ENCODE measurements at regions not wholly inside any gene's neighbourhood (a gene's known extent, or its start where the extent isn't known, plus 50 kb on each side); places are given as distances from the start of the nearest gene placed in this dataset.

GRCh38 chr7:25868509-25868908, 283.5 kb upstream of the NFE2L3 start:
- no peak for TF ChIP-seq SUZ12 (IDR thresholded peaks at IDR 0.05; ENCODE audit: extremely low read depth, insufficient read depth, insufficient read length)
- no peak for TF ChIP-seq ZNF274 (IDR thresholded peaks at IDR 0.05; ENCODE audit: low read depth, low read length)

Measured in NT2/D1 (cell line).